Ovary (tissue), 7 donors: ENCODE measurements at regions not wholly inside any gene's neighbourhood (a gene's known extent, or its start where the extent isn't known, plus 50 kb on each side); places are given as distances from the start of the nearest gene placed in this dataset.
"Not testable (repeated sequence)": the region's sequence is repeated elsewhere in the genome, so short reads cannot be mapped to it uniquely, and the experiment has no call there.

Experiments
- DNase-seq, 5 donors: peaks; one replicate each; pipeline ENCODE4 v3.0.0-alpha.2; 2019 to 2020
- H3K27ac ChIP-seq, 2 donors: fragments of 200-600 bp; one replicate each; pipeline versions ENCODE4 v1.5.1 to v1.8.0; 2019 to 2022
- H3K27me3 ChIP-seq: fragments of 200-600 bp; one replicate; pipeline ENCODE4 v1.8.0; 2022
- H3K36me3 ChIP-seq: fragments of 200-600 bp; sonication (generic); one replicate; pipeline ENCODE4 v1.5.1; 2019
- H3K4me1 ChIP-seq: one replicate; pipeline ENCODE4 v1.8.1; 2013; ENCODE audit warnings: mild to moderate bottlenecking, moderate library complexity; ENCODE audit not compliant: insufficient read depth
- H3K4me3 ChIP-seq: fragments of 200-600 bp; sonication (generic); one replicate; pipeline ENCODE4 v1.5.1; 2017
- H3K9me3 ChIP-seq, 2 donors: fragments of 200-600 bp in 1 of 2; sonication (generic) in 1 of 2; one replicate each; pipeline versions ENCODE4 v1.5.1 to v1.8.1; 2013 to 2019; ENCODE audit warnings: mild to moderate bottlenecking in 1 of 2, moderate library complexity in 1 of 2
- EP300 ChIP-seq: sonication (generic); formaldehyde crosslinking; IDR thresholded peaks from one replicate; pipeline ENCODE4 v1.6.1; 2017; ENCODE audit warnings: antibody characterized with exemption
- POLR2A ChIP-seq: fragments of 450-650 bp; IDR thresholded peaks from one replicate; pipeline ENCODE4 v1.6.1; 2017; ENCODE audit warnings: antibody characterized with exemption, mild to moderate bottlenecking, moderate library complexity
- WGBS, 3 donors: extraction: QIAGEN DNeasy Blood & Tissue Kit in 1 of 3; methylation state at CpG; one replicate each; pipeline versions ENCODE4 v1.1.5 to v1.1.7; 2013 to 2017; 5-methylcytosine and 5-hydroxymethylcytosine counted together
- intact Hi-C, 4 donors: fragments of 100-400 bp; cut with DNase I; formaldehyde crosslinking; loops; one replicate each; pipeline versions ENCODE4 v1.11.0 to v1.15.1; 2022 to 2023
- TF ChIP-seq, protein P1 (sequence below), 3 donors: fragments of 450-650 bp in 2 of 3; fragments of 200-600 bp in 1 of 3; IDR thresholded peaks; one replicate each; pipeline versions ENCODE4 v1.5.1 to v1.8.0; 2016 to 2022; ENCODE audit warnings: antibody characterized with exemption in 3 of 3, mild to moderate bottlenecking in 1 of 3
- donor health status: DM: no; HTN: no; CAD: no; lungs with moderate emphysema.
- donor health status: DM: no; HTN: no; CAD: no.
- donor health status: Bipolar disorder and iron deficiency.
- donor health status: DM: no; HTN: no; CAD: no.
- donor health status: DM: yes; HTN: yes; CAD: no.

DNA sequence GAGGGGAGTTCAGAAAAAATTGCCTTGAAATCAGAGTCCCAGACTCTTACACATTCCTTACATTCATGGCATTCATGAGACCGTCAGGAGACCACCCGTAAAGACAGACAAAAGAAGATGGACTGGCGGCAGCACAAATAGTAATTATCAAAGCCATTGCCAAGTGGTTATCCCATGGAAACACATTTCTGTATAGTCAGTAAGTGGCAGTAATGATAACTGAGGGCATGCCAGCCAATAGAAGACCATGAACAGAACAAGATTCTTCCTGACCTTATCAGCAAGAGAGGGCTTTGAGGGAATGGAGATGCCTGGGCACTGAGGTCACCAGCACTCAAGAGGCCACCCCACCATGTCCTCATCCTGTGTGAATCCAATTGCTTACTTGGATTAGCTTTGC, 121.7 kb upstream of the HCCS start:
- no peak overlapping the region for H3K27ac ChIP-seq
- intact Hi-C loops, result no loop called here
- no peaks in the 10 kb centered on the region for H3K9me3 ChIP-seq
- WGBS, 3 donors, result 58 to 76% (median 67%) methylated on average over 3 of the region's 3 CpGs
- TF ChIP-seq EP300 (no peak), POLR2A (no peak)
- TF ChIP-seq, protein P1, sequence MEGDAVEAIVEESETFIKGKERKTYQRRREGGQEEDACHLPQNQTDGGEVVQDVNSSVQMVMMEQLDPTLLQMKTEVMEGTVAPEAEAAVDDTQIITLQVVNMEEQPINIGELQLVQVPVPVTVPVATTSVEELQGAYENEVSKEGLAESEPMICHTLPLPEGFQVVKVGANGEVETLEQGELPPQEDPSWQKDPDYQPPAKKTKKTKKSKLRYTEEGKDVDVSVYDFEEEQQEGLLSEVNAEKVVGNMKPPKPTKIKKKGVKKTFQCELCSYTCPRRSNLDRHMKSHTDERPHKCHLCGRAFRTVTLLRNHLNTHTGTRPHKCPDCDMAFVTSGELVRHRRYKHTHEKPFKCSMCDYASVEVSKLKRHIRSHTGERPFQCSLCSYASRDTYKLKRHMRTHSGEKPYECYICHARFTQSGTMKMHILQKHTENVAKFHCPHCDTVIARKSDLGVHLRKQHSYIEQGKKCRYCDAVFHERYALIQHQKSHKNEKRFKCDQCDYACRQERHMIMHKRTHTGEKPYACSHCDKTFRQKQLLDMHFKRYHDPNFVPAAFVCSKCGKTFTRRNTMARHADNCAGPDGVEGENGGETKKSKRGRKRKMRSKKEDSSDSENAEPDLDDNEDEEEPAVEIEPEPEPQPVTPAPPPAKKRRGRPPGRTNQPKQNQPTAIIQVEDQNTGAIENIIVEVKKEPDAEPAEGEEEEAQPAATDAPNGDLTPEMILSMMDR (IDR thresholded peaks at IDR 0.05), result no peak
- H3K36me3 ChIP-seq, result no peaks in the 10 kb centered on the region
- DNase-seq, result no peak
- H3K27me3 ChIP-seq, result no peaks in the 10 kb centered on the region
- H3K4me3 ChIP-seq, result no peak overlapping the region
- no peaks in the 10 kb centered on the region for H3K4me1 ChIP-seq

DNA sequence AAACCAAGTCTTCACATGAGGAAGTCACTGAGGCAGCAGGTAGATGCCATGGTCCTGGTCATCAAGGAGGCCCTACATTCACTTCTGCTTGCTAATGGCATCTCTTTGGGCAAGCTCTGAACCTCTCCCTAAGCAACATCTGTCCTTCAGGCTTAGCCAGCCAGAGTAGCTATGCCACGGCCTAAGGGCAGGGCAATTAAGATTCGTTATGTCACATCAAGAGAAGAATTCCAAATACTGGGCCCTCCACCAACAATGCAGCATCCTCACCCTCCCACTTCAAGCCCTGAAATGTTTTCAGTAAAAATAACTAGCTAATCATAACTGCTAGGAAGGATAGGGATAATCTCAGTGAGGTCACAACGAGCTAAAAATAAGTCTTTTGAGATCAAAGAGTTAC, 120.7 kb upstream of the HCCS start:
- no peak for TF ChIP-seq EP300
- TF ChIP-seq POLR2A, result no peak
- TF ChIP-seq, protein P1 (IDR thresholded peaks at IDR 0.05), result no peak
- no peak for DNase-seq
- Histone ChIP-seq H3K9me3 (no peaks in the 10 kb centered on the region), H3K4me1 (no peaks in the 10 kb centered on the region), H3K4me3 (no peak overlapping the region), H3K27me3 (no peaks in the 10 kb centered on the region), H3K36me3 (no peaks in the 10 kb centered on the region), H3K27ac (no peak overlapping the region)
- intact Hi-C loops, result no loop called here
- WGBS, 3 donors, result 22 to 38% (median 28%) methylated on average over 3 of the region's 3 CpGs

DNA sequence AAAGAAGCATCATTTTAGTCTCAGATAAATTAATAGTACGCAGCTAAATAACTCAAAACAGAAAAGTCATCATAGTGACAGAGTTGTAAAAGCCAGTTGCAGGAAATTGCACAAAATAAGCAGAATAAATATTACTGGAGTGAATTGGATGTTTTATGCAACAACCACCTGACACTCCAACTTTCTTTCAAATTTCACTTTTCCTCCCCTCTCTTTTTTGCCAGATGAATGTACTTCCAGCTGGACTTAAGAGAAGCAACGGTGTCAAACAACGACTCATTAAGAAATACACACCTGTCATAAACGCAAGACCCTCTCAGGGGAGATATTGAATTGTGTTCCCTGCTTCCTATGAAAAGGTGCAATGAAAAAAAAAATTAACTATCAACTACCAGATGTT, 120.2 kb upstream of the HCCS start:
- no peaks in the 10 kb centered on the region for H3K9me3 ChIP-seq
- 44 to 47% (median 44%) methylated on average over 4 of the region's 4 CpGs for WGBS, 3 donors
- no peak overlapping the region for H3K4me3 ChIP-seq
- no peaks in the 10 kb centered on the region for H3K27me3 ChIP-seq
- no peaks in the 10 kb centered on the region for H3K36me3 ChIP-seq
- H3K4me1 ChIP-seq, result no peaks in the 10 kb centered on the region
- no peak overlapping the region for H3K27ac ChIP-seq
- no peak for DNase-seq
- TF ChIP-seq, protein P1 (IDR thresholded peaks at IDR 0.05), result no peak
- no peak for TF ChIP-seq EP300
- TF ChIP-seq POLR2A, result no peak
- intact Hi-C loops, result no loop called here

DNA sequence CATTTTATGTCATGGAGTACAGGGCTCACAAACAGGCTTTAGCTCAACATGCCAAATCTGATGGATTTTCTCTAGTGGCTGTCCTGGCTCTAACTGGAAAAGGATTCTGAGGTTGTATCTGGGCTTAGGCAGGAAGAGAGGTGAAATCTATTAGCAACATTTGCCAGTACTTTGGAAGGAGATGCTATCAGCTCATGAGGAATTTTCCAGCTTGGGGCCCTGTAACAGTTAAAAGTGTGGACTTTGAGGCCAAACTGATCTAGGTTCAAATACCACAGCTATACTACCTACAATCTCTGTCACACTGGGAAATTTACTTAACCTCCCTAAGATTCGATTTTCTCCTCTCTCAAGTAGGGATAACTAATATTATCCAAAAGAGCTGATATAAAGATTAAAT, 119.0 kb upstream of the HCCS start:
- H3K9me3 ChIP-seq, result no peaks in the 10 kb centered on the region
- no peak overlapping the region for H3K27ac ChIP-seq
- 48 to 62% (median 59%) methylated on average over 1 of the region's 1 CpG for WGBS, 3 donors
- no peak overlapping the region for H3K4me3 ChIP-seq
- no peaks in the 10 kb centered on the region for H3K27me3 ChIP-seq
- no peak for TF ChIP-seq POLR2A
- TF ChIP-seq, protein P1 (IDR thresholded peaks at IDR 0.05), result no peak
- no peak for TF ChIP-seq EP300
- intact Hi-C loops, result no loop called here
- no peak for DNase-seq
- H3K4me1 ChIP-seq, result no peaks in the 10 kb centered on the region
- no peaks in the 10 kb centered on the region for H3K36me3 ChIP-seq

DNA sequence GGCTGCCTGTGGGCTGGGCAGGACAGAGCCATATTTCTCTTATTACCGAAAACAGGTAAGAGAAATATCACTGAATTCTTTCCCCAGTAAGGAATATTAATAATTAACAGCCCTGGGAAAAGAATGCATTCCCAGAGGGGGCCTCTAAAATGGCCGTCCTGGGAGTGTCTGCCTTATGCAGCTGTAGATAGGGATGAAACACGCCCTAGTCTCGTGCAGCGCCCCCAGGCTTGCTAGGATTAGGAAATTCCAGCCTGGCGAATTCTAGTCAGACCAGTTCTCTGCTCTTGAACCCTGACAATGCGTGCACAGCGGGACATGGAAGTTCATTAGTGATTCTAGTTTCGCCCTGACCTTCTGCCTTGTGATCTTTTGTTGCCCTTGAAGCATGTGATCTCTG, 104.1 kb upstream of the HCCS start:
- H3K9me3 ChIP-seq, intact Hi-C loops, H3K4me1 ChIP-seq, DNase-seq, H3K4me3 ChIP-seq, H3K27me3 ChIP-seq, H3K27ac ChIP-seq, H3K36me3 ChIP-seq: not testable (repeated sequence)
- WGBS, 3 donors, result 74 to 82% (median 82%) methylated on average over 7 to 9 of the region's 9 CpGs
